Activated CD4-positive, alpha-beta memory T cell treated with anti-CD3 and anti-CD28 coated beads, Interleukin-2, amount 10 ng/mL, durations not matched to agents 7 days and 5 days (primary cell): ENCODE measurements at regions not wholly inside any gene's neighbourhood (a gene's known extent, or its start where the extent isn't known, plus 50 kb on each side); places are given as distances from the start of the nearest gene placed in this dataset.

ENCODE experiments used
- CTCF ChIA-PET: fragments of 350-600 bp; sonication (Branson Sonifier 250); formaldehyde crosslinking; loops from one replicate; lab custom pipeline; 2021; ENCODE audit warnings: antibody characterized with exemption, inconsistent platforms; lab: Charles Lee
- POLR2A ChIA-PET: fragments of 350-600 bp; sonication (Branson Sonifier 250); formaldehyde crosslinking; loops from one replicate; lab custom pipeline; 2021; ENCODE audit warnings: antibody characterized with exemption; lab: Charles Lee
- DNase-seq: peaks from one replicate; pipeline ENCODE4 v3.0.0-alpha.2; 2020
- H3K27ac Mint-ChIP-seq: one replicate; pipeline ENCODE4 v1.8.0; 2021; ENCODE audit warnings: mild to moderate bottlenecking, mixed read lengths
- H3K27me3 Mint-ChIP-seq: one replicate; pipeline ENCODE4 v1.8.0; 2021; ENCODE audit warnings: mixed read lengths
- H3K36me3 Mint-ChIP-seq: one replicate; pipeline ENCODE4 v1.8.0; 2021; ENCODE audit warnings: low read depth, mixed read lengths
- H3K4me1 Mint-ChIP-seq: one replicate; pipeline ENCODE4 v1.8.0; 2021; ENCODE audit warnings: mixed read lengths
- H3K4me3 Mint-ChIP-seq: one replicate; pipeline ENCODE4 v1.8.0; 2021; ENCODE audit warnings: mild to moderate bottlenecking, mixed read lengths
- H3K9me3 Mint-ChIP-seq: one replicate; pipeline ENCODE4 v1.8.0; 2021; ENCODE audit warnings: mixed read lengths

DNA sequence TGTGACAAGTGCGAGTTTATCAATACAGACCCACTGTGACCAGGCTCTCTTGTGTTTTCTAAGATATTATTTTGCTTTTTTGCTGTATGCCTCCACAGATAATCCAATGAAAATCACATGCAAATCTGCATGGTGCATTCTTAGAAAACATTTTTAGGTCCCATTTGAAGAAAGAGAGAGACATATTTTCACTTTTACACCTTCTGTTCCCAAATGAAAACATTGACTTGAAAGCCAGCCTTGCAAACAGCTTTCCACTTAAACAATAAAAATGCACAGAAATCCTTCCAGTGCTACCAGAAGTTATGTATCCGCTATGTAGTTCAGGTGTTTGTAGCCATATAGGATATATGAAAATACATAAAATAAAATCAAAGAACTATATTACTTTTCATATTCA, 618.0 kb downstream of the CDH26 start:
- H3K27me3 Mint-ChIP-seq = no peaks in the 10 kb centered on the region
- no peak overlapping the region for H3K4me3 Mint-ChIP-seq

DNA sequence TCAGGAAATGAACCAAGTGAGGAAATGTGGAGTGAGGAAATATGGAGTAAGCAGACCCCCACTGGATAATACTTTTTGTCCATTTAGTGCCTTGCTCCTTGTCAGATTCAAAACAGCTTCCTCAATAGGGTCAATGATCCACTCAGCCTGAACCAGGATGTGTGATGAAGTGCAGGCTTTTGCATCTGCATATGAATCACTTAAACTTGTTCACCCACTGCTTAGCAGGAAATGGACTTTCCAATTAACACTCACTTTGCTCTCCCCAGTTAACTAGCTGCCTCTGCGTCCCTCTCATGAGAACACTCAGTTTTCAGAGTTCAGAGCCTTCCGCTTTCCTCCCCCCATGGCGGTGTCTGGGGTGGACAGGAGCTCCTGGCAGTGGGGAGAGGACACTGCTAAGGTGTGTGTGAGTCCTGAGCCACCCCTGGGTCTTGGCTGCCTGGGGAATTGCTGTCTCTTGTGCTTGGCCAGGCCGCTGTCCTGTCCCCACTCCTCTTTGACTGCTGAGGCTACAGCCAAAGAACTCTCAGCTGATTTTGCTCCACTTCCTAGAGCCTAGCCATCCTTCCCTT, 621.8 kb downstream of the CDH26 start:
- no peak overlapping the region for H3K27ac Mint-ChIP-seq

More for the DNA sequence above, 618.0 kb downstream of the CDH26 start:
- H3K27ac Mint-ChIP-seq = no peak overlapping the region
- ChIA-PET CTCF (no interaction called here), POLR2A (no interaction called here)
- no peaks in the 10 kb centered on the region for H3K9me3 Mint-ChIP-seq
- H3K36me3 Mint-ChIP-seq = no peaks in the 10 kb centered on the region
- no peaks in the 10 kb centered on the region for H3K4me1 Mint-ChIP-seq
- no peak for DNase-seq

DNA sequence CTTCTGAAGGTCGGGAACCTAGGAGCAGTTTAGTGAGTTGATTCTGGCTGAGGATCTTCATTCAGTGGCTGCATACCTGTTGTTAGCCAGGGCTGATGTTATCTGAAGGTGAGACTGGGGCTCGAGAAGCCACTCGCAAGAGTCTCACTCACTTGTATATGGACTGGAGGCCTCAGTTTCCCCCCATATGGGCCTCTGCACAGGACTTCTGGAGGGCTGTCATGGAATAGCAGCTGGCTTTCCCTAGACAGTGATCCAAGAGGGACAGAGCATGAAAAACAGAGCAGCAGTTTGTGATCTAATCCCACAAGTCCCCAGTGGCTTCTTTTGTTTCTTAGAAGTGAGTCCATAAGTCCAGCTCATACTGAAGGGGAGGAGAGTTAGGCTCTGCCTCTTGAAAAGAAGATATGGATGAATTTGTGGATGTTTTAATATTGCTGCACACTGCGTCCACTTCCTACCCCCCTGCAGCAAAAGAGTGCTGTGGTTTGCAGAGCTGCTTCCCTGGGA, 623.4 kb downstream of the CDH26 start:
- no peak overlapping the region for H3K4me3 Mint-ChIP-seq
- ChIA-PET CTCF (no interaction called here), POLR2A (no interaction called here)
- H3K4me1 Mint-ChIP-seq = no peaks in the 10 kb centered on the region
- H3K36me3 Mint-ChIP-seq = no peaks in the 10 kb centered on the region
- no peaks in the 10 kb centered on the region for H3K27me3 Mint-ChIP-seq
- DNase-seq = no peak
- no peak overlapping the region for H3K27ac Mint-ChIP-seq
- no peaks in the 10 kb centered on the region for H3K9me3 Mint-ChIP-seq

More for the DNA sequence above, 621.8 kb downstream of the CDH26 start:
- H3K4me3 Mint-ChIP-seq = no peak overlapping the region
- DNase-seq = no peak
- no peaks in the 10 kb centered on the region for H3K9me3 Mint-ChIP-seq
- no peaks in the 10 kb centered on the region for H3K36me3 Mint-ChIP-seq
- POLR2A ChIA-PET = no interaction called here
- H3K27me3 Mint-ChIP-seq = no peaks in the 10 kb centered on the region
- CTCF ChIA-PET = no interaction called here
- H3K4me1 Mint-ChIP-seq = no peaks in the 10 kb centered on the region

DNA sequence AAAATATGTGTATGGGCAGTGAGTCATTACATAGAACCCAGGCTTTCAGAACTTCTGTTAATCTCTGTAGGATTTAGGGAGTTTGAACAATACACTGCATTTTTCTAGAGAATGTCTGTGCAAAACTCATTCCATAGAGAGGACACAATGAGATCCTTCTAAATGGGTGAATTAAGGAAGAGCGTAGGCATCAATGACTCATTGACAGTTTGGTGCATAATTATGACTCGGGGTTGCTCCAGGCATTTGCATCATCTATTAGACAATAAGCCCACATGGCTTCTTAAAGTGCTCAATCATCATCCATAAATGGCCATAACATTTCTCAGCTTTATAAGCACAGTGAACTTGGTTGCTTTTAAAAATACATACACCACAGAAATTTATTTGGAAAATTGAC, 625.5 kb downstream of the CDH26 start:
- no peak for DNase-seq
- ChIA-PET CTCF (no interaction called here), POLR2A (no interaction called here)
- no peaks in the 10 kb centered on the region for H3K9me3 Mint-ChIP-seq
- H3K27ac Mint-ChIP-seq = no peak overlapping the region
- no peaks in the 10 kb centered on the region for H3K27me3 Mint-ChIP-seq
- no peak overlapping the region for H3K4me3 Mint-ChIP-seq
- no peaks in the 10 kb centered on the region for H3K4me1 Mint-ChIP-seq
- no peaks in the 10 kb centered on the region for H3K36me3 Mint-ChIP-seq

DNA sequence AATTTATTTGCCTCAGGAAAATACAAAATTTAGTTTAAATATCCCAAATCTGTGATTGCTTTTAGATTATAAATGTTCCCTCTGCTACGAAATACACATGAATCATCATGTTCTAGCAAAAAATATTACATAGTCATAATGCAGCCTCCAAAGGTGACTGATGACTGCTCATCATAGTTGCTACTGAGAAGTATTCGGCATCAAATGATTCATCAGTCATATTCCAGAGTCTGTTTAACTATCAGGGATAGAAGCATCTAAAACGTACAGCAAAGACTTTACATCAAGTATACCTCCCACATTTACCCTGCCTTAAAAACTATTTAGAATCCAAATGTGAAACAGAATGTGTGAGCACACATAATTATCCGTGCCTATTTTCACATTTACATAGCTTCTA, 626.0 kb downstream of the CDH26 start:
- POLR2A ChIA-PET = no interaction called here
- CTCF ChIA-PET = no interaction called here
- Mint-ChIP-seq H3K36me3 (no peaks in the 10 kb centered on the region), H3K27ac (no peak overlapping the region), H3K27me3 (no peaks in the 10 kb centered on the region), H3K9me3 (no peaks in the 10 kb centered on the region), H3K4me1 (no peaks in the 10 kb centered on the region), H3K4me3 (no peak overlapping the region)
- DNase-seq = no peak

DNA sequence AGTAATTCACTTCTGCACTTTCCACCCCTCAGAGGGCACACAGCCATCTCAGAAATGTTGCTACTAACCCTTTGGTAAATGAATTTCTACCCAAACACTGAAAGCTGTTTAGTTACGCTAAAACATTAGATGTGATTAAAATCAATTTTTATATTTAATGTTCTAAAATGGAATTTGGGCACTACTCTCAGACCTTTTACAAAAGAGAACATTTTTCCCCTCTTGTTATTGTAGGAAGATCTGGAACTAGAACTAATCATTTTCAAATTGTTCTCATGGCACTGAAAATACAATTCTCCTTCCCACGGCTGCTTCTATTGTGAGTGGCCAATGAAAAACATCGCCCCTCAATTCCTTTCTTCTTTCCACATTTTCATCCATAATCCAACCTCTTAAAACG, 627.4 kb downstream of the CDH26 start:
- ChIA-PET POLR2A (no interaction called here), CTCF (no interaction called here)
- Mint-ChIP-seq H3K27me3 (no peaks in the 10 kb centered on the region), H3K27ac (no peak overlapping the region), H3K4me3 (no peak overlapping the region), H3K4me1 (no peaks in the 10 kb centered on the region), H3K9me3 (no peaks in the 10 kb centered on the region), H3K36me3 (no peaks in the 10 kb centered on the region)
- DNase-seq = no peak

DNA sequence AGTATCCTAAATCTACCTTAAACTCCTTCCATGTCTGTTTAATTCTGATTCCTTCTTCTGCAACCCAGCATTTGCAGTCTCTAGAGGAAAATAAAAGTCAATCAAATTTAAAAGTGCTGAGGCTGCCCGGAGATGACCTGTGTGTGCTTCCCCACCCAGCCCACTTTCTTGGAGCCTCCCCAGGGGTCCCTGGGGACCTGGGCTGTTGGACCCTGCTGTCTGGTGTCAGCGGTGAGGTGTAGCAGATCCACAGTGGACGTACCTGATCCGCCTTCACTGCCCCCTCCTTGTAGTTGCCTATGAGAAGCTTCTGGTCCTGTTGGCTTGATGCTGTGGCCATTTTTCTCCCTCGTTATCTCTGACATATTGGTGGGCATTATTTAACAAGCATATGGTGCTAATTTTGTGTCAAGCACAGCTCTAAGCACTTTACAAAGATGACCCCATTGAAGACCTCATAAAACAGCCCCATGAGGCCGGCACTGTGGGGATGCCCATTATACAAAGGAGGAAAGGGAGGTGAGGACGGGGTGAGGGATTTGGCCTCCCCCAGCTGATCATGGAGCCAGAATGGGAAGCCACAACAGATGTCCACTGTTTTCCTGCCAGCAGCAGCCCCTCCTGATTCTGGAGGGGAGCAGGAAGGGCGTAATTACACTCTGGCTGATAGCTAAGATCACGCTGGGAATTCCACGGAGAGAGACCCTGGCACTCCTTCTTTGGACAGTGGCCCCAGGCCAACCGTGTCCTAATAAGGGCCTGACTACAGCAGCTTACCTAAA, 628.2 kb downstream of the CDH26 start:
- Mint-ChIP-seq H3K27me3 (no peaks in the 10 kb centered on the region), H3K27ac (no peak overlapping the region), H3K4me3 (no peak overlapping the region), H3K9me3 (no peaks in the 10 kb centered on the region), H3K4me1 (no peaks in the 10 kb centered on the region), H3K36me3 (no peaks in the 10 kb centered on the region)
- no peak for DNase-seq
- CTCF ChIA-PET = interaction anchor here (0.5 kb wide), 1 partner anchor 638 kb away, joined by 3 read pairs; no protein-coding TSS in a partner anchor
- POLR2A ChIA-PET = no interaction called here

DNA sequence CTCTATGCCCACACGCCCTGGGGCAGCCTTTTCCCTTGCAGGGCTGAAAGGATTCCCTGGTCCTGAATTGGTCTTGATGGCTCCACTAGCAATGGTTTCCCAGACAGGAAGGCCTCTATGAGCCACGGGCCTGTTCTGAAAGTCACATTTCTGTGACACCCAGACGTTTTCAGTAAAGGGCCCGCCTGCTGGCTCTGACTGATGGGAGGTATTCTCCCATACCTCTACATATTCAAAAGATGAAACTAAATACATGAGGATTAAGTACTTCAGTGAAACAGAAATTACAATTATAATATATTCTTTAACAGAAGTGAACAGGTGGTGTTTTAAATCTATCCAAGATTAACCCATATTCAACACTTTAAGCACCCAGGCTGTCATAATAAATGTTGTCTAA, 629.8 kb downstream of the CDH26 start:
- Mint-ChIP-seq H3K27ac (no peak overlapping the region), H3K27me3 (no peaks in the 10 kb centered on the region), H3K36me3 (no peaks in the 10 kb centered on the region), H3K9me3 (peaks cover 2% of the 10 kb centered on the region), H3K4me3 (no peak overlapping the region), H3K4me1 (no peaks in the 10 kb centered on the region)
- no peak for DNase-seq
- CTCF ChIA-PET = no interaction called here
- POLR2A ChIA-PET = no interaction called here

DNA sequence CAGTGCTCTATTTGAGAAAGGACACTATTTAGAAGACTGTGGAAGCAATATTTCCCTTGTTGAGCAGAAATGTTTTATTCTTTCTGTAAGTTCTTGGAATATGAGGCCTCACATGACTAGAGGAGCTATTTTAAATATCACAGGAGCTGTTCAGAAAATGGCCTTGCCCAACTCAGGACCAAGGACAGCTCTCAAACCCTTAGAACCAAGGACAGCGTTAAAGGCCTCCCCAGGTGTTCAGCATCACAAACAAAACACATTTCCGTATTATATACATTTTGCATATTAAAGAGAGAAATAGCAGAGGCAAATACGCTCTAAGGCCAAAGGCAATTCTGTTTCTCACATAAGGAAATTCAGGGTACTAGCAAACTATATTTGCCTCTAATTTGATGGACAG, 631.4 kb downstream of the CDH26 start:
- ChIA-PET POLR2A (no interaction called here), CTCF (no interaction called here)
- Mint-ChIP-seq H3K27ac (no peak overlapping the region), H3K4me3 (no peak overlapping the region), H3K9me3 (peaks cover 2% of the 10 kb centered on the region), H3K4me1 (no peaks in the 10 kb centered on the region), H3K27me3 (no peaks in the 10 kb centered on the region), H3K36me3 (no peaks in the 10 kb centered on the region)
- DNase-seq = no peak

DNA sequence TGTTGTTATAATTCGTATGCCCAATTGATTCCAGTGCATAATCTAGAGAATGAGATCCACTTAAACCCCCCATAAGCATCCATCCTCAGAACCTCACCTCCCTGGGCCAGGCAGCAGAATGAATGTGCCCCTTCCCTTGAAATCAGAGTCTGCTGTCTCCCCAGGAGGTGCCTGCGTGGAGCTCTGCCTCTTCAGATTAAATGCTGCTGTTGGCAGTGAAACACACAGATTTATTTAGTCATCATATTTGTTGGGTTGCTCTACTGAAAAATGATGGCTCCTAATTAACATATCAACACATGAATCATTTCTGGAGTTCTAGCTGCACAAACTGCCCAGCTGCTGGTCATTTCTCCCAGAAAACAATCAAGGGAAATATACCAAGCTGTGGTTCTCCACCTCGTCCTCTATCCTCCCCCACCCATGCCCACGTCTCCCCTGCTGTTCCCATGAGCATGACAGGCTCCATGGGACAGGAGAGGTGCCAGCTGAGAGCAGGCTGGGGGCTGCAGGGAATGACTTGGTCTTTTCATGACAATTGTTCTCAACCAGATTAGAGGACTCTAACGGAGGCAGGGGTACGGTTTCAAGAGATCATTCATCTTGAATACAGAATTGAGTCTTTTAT, 633.1 kb downstream of the CDH26 start:
- DNase-seq = no peak
- Mint-ChIP-seq H3K4me1 (no peaks in the 10 kb centered on the region), H3K27ac (no peak overlapping the region), H3K27me3 (no peaks in the 10 kb centered on the region), H3K9me3 (peaks cover 2% of the 10 kb centered on the region), H3K36me3 (no peaks in the 10 kb centered on the region), H3K4me3 (no peak overlapping the region)
- ChIA-PET POLR2A (no interaction called here), CTCF (no interaction called here)

DNA sequence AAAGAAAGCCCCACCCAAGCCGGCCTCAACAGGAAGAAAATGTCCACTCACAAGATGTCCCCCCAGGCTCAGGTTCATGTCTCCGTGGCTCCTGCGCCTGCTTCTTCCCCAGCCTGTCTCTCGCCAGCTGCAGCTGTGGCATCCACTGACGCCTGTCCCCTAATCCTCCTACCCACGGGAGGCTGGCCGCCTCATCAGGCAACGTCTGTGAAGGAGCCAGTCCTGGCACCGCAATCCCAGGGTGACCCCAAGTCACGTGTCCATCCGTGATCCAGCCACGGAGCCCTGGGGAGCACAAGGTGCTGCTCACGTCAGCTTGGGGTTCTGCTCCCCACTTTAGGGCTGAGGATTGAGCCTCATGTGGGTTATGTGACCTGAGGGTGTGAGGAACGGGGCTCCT, 640.3 kb downstream of the CDH26 start:
- no peak for DNase-seq
- Mint-ChIP-seq H3K27ac (no peak overlapping the region), H3K27me3 (no peaks in the 10 kb centered on the region), H3K4me3 (no peak overlapping the region), H3K36me3 (no peaks in the 10 kb centered on the region), H3K4me1 (no peaks in the 10 kb centered on the region), H3K9me3 (peaks cover 9% of the 10 kb centered on the region)
- CTCF ChIA-PET = no interaction called here
- POLR2A ChIA-PET = no interaction called here

DNA sequence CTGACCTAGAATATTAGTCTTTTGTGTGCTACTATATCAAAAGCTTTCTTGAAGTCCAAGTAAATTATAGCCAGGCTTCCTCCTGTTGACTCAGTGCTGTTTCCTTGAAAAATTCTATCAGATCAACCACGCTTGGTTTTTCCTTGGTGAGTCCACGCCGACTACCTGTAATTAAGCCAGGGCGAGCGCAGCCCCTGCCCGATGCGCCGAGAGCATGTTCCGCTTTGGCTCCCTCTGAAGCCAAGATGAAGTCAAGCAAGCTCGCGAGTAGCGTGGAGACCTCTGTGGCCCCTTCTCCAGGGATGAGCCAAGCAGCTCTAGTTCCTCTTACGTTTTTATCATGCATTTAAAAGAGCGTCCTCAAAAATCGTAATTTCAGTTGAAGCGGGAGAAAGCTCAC, 641.2 kb downstream of the CDH26 start:
- Mint-ChIP-seq H3K4me1 (no peaks in the 10 kb centered on the region), H3K27ac (no peak overlapping the region)
- POLR2A ChIA-PET = no interaction called here

DNA sequence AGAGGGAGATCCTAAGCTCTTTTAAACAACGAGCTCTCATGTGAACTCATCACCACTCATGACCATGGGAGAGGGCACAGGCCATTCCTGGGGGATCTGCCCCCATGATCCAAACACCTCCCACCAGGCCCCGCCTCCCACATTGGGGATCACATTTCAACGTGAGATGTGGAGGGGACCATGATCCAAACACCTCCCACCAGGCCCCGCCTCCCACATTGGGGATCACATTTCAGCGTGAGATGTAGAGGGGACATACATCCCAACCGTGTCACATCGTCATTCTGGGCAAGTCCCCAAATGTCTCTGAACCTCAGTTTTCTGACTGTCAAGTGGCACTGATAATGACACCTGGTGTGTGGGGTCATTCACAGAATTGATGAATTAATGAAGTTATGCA, 641.8 kb downstream of the CDH26 start:
- H3K36me3 Mint-ChIP-seq = no peaks in the 10 kb centered on the region
- H3K9me3 Mint-ChIP-seq = peaks cover 9% of the 10 kb centered on the region
- ChIA-PET POLR2A (no interaction called here), CTCF (no interaction called here)
- no peak overlapping the region for H3K27ac Mint-ChIP-seq
- no peaks in the 10 kb centered on the region for H3K4me1 Mint-ChIP-seq
- no peak for DNase-seq
- no peak overlapping the region for H3K4me3 Mint-ChIP-seq
- H3K27me3 Mint-ChIP-seq = no peaks in the 10 kb centered on the region

More for the DNA sequence above, 641.2 kb downstream of the CDH26 start:
- H3K36me3 Mint-ChIP-seq = no peaks in the 10 kb centered on the region
- H3K4me3 Mint-ChIP-seq = no peak overlapping the region
- no peak for DNase-seq
- peaks cover 9% of the 10 kb centered on the region for H3K9me3 Mint-ChIP-seq
- CTCF ChIA-PET = no interaction called here
- no peaks in the 10 kb centered on the region for H3K27me3 Mint-ChIP-seq
